Pancreas (tissue), 10 donors: ENCODE measurements at regions not wholly inside any gene's neighbourhood (a gene's known extent, or its start where the extent isn't known, plus 50 kb on each side); places are given as distances from the start of the nearest gene placed in this dataset.

Source experiments
- ATAC-seq, 4 donors: fragments of 200-7000 bp; cut with Tn5 transposase; one replicate each; pipeline versions ENCODE4 v1.8.0 to v1.9.1; 2020; ENCODE audit warnings: mild to moderate bottlenecking in 4 of 4, moderate library complexity in 4 of 4
- DNase-seq, 6 donors: peaks; one replicate each; pipeline ENCODE4 v3.0.0-alpha.2; 2020
- FAIRE-seq: peaks from 2 replicates; lab custom pipeline; 2012; peaks lifted over from hg19 to GRCh38; lab: Jason Lieb, UNC
- H3K27ac ChIP-seq, 4 donors: fragments of 200-600 bp; sonication (generic); 1 replicate in 3 of 4; 2 replicates in 1 of 4; pipeline versions ENCODE4 v1.5.0 to v1.8.0; 2020
- H3K27me3 ChIP-seq, 4 donors: fragments of 200-600 bp; one replicate each; pipeline ENCODE4 v1.8.0; 2021
- H3K36me3 ChIP-seq, 3 donors: fragments of 200-600 bp; sonication (generic) in 1 of 3; one replicate each; pipeline versions ENCODE4 v1.5.0 to v1.8.0; 2020 to 2021
- H3K4me1 ChIP-seq, 3 donors: fragments of 200-600 bp; one replicate each; pipeline ENCODE4 v1.8.0; 2021
- H3K4me3 ChIP-seq, 4 donors: fragments of 200-600 bp; sonication (generic) in 2 of 4; one replicate each; pipeline versions ENCODE4 v1.5.0 to v1.8.0; 2020 to 2021
- H3K9me3 ChIP-seq, 4 donors: fragments of 200-600 bp; one replicate each; pipeline ENCODE4 v1.8.0; 2021
- CTCF ChIP-seq, 4 donors: fragments of 200-600 bp; sonication (generic) in 3 of 4; IDR thresholded peaks; one replicate each; pipeline versions ENCODE4 v1.5.0 to v1.8.0; 2021; ENCODE audit warnings: antibody characterized with exemption in 4 of 4
- WGBS, 2 donors: extraction: QIAGEN DNeasy Blood & Tissue Kit; methylation state at CpG; one replicate each; pipeline ENCODE4 v1.1.7; 2013; 5-methylcytosine and 5-hydroxymethylcytosine counted together
- intact Hi-C, 3 donors: fragments of 100-400 bp; cut with DNase I; formaldehyde crosslinking; loops; one replicate each; pipeline versions ENCODE4 v1.11.1 to v1.14.2; 2022
- donor health status: healthy with polysubstance abuse.
- donor health status: DM: no; HTN: no; CAD: no; lungs with moderate emphysema.
- donor health status: DM: no; HTN: no; CAD: no.
- donor health status: control.
- donor health status: control.
- donor health status: Bipolar disorder and iron deficiency.
- donor health status: DM: yes; HTN: yes; CAD: no.
- donor health status: DM: no; HTN: no; CAD: no.
- donor health status: DM: no; HTN: no; CAD: no.
- donor health status: DM: yes; HTN: yes; CAD: no.

GRCh38 chr21:28252928-28253327 is 739.7 kb downstream of the LTN1 start:
- DNase-seq (no peak), ATAC-seq (no peak), FAIRE-seq (no peak)
- Histone ChIP-seq H3K27ac (peak overlapping the region in 2 of 4 donors; percentile 0 to 4), H3K27me3 (no peaks in the 10 kb centered on the region), H3K4me1 (peaks cover 31 to 57% (median 56%) of the 10 kb centered on the region in 3 donors), H3K9me3 (no peaks in the 10 kb centered on the region), H3K36me3 (no peaks in the 10 kb centered on the region), H3K4me3 (no peak overlapping the region)
- no peak for TF ChIP-seq CTCF (IDR thresholded peaks at IDR 0.05)
- WGBS, 2 donors = 77 to 79% methylated on average over 2 of the region's 2 CpGs
- intact Hi-C loops = no loop called here

- peaks cover 21 to 52% (median 52%) of the 10 kb centered on the region in 3 donors for H3K4me1 ChIP-seq
- H3K9me3 ChIP-seq = no peaks in the 10 kb centered on the region
- H3K27me3 ChIP-seq = no peaks in the 10 kb centered on the region
- DNase-seq (no peak), FAIRE-seq (no peak), ATAC-seq (no peak)
- no peak overlapping the region for H3K4me3 ChIP-seq
- no peaks in the 10 kb centered on the region for H3K36me3 ChIP-seq
- intact Hi-C loops = no loop called here
- TF ChIP-seq CTCF (IDR thresholded peaks at IDR 0.05) = no peak
- WGBS, 2 donors = 90 to 93% methylated on average over 4 of the region's 4 CpGs
- H3K27ac ChIP-seq = no peak overlapping the region
These were observed 741.7 kb downstream of the LTN1 start for GRCh38 chr21:28250946-28251345.

- peak; percentile 92 to 97 (median 94) for ATAC-seq
These were observed 745.1 kb downstream of the LTN1 start for GRCh38 chr21:28247454-28248020.

GRCh38 chr21:28240586-28240985 is 752.1 kb downstream of the LTN1 start:
- Histone ChIP-seq H3K4me3 (no peak overlapping the region), H3K4me1 (peaks cover 10 to 23% (median 13%) of the 10 kb centered on the region in 3 donors), H3K36me3 (no peaks in the 10 kb centered on the region), H3K9me3 (no peaks in the 10 kb centered on the region), H3K27me3 (no peaks in the 10 kb centered on the region), H3K27ac (no peak overlapping the region)
- no peak for TF ChIP-seq CTCF (IDR thresholded peaks at IDR 0.05)
- WGBS, 2 donors = 49 to 51% methylated on average over 2 of the region's 2 CpGs
- ATAC-seq (no peak), FAIRE-seq (no peak), DNase-seq (no peak)
- intact Hi-C loops = no loop called here

More at GRCh38 chr21:28247454-28248020, 745.1 kb downstream of the LTN1 start:
- WGBS, 2 donors = 21 to 22% methylated on average over 4 of the region's 4 CpGs
- FAIRE-seq = peak; percentile 87
- no peak for TF ChIP-seq CTCF (IDR thresholded peaks at IDR 0.05)
- Histone ChIP-seq H3K27ac (peak overlapping the region in 3 of 4 donors; percentile 44 to 90 (median 88)), H3K9me3 (no peaks in the 10 kb centered on the region), H3K27me3 (no peaks in the 10 kb centered on the region), H3K4me1 (peaks cover 14 to 36% (median 35%) of the 10 kb centered on the region in 3 donors), H3K36me3 (no peaks in the 10 kb centered on the region), H3K4me3 (no peak overlapping the region)
- intact Hi-C loops = no loop called here
- no peak for DNase-seq

- H3K36me3 ChIP-seq = no peaks in the 10 kb centered on the region
- ATAC-seq = peak in 3 of 4 donors; percentile 27 to 68 (median 51)
- no peaks in the 10 kb centered on the region for H3K27me3 ChIP-seq
- DNase-seq = no peak
- WGBS, 2 donors = 37% methylated on average over 2 of the region's 2 CpGs
- no peak overlapping the region for H3K4me3 ChIP-seq
- no peak overlapping the region for H3K27ac ChIP-seq
- no peak for TF ChIP-seq CTCF (IDR thresholded peaks at IDR 0.05)
- peaks cover 10 to 26% (median 17%) of the 10 kb centered on the region in 3 donors for H3K4me1 ChIP-seq
- no peak for FAIRE-seq
- H3K9me3 ChIP-seq = no peaks in the 10 kb centered on the region
- intact Hi-C loops = no loop called here
These were observed 753.3 kb downstream of the LTN1 start for GRCh38 chr21:28239340-28239739.
